Keratinocyte (primary cell): ENCODE measurements at regions not wholly inside any gene's neighbourhood (a gene's known extent, or its start where the extent isn't known, plus 50 kb on each side); places are given as distances from the start of the nearest gene placed in this dataset.

Experiments used
- DNase-seq: peaks from one replicate; pipeline ENCODE4 v3.0.0-alpha.2; 2011; ENCODE audit warnings: low read depth, missing footprints, low spot score
- FAIRE-seq: peaks from 2 replicates; lab custom pipeline; 2011; peaks lifted over from hg19 to GRCh38; lab: Jason Lieb, UNC
- H2AFZ ChIP-seq: 2 replicates; pipeline ENCODE4 v1.6.0; 2012; ENCODE audit warnings: low read length, control low read depth, inconsistent platforms; ENCODE audit not compliant: control insufficient read depth
- H3K27ac ChIP-seq: 2 replicates; pipeline ENCODE4 v1.5.1; 2011; ENCODE audit warnings: low read length; ENCODE audit not compliant: control insufficient read depth, insufficient read depth
- H3K27me3 ChIP-seq: 3 replicates; pipeline ENCODE4 v1.6.0; 2011; ENCODE audit warnings: low read length; ENCODE audit not compliant: control insufficient read depth, insufficient read depth; ENCODE audit errors: extremely low read depth
- H3K36me3 ChIP-seq, 2 experiments: 2 replicates in 1 of 2; 3 replicates in 1 of 2; pipeline ENCODE4 v1.5.1; 2011; ENCODE audit warnings: low read length in 2 of 2, mild to moderate bottlenecking in 1 of 2; ENCODE audit not compliant: control insufficient read depth in 2 of 2, insufficient read depth in 2 of 2; ENCODE audit errors: extremely low read depth in 1 of 2
- H3K4me1 ChIP-seq: 3 replicates; pipeline ENCODE4 v1.5.1; 2011; ENCODE audit warnings: low read length; ENCODE audit not compliant: control insufficient read depth, insufficient read depth; ENCODE audit errors: extremely low read depth
- H3K4me2 ChIP-seq: 3 replicates; pipeline ENCODE4 v1.6.0; 2011; ENCODE audit warnings: low read depth, low read length; ENCODE audit not compliant: control insufficient read depth, insufficient read depth; ENCODE audit errors: extremely low read depth
- H3K4me3 ChIP-seq, 3 experiments: fragments of 200-600 bp in 1 of 3; sonication (generic) in 1 of 3; 2 replicates in 2 of 3; 3 replicates in 1 of 3; pipeline ENCODE4 v1.5.1; 2011 to 2016; ENCODE audit warnings: low read length in 3 of 3, mild to moderate bottlenecking in 3 of 3, control low read depth in 2 of 3, inconsistent platforms in 1 of 3, low read depth in 1 of 3, mixed read lengths in 1 of 3, mixed run types in 1 of 3, moderate library complexity in 1 of 3; ENCODE audit not compliant: control insufficient read depth in 2 of 3, insufficient read depth in 2 of 3; ENCODE audit errors: extremely low read depth in 1 of 3
- H3K79me2 ChIP-seq: 2 replicates; pipeline ENCODE4 v1.6.0; 2012; ENCODE audit warnings: low read length; ENCODE audit not compliant: control insufficient read depth, insufficient read depth
- H3K9ac ChIP-seq: 3 replicates; pipeline ENCODE4 v1.6.0; 2011; ENCODE audit warnings: low read length; ENCODE audit not compliant: control insufficient read depth, insufficient read depth; ENCODE audit errors: extremely low read depth
- H3K9me1 ChIP-seq: 3 replicates; pipeline ENCODE4 v1.6.0; 2011; ENCODE audit warnings: low read length; ENCODE audit not compliant: control insufficient read depth, insufficient read depth; ENCODE audit errors: extremely low read depth
- H3K9me3 ChIP-seq: 2 replicates; pipeline ENCODE4 v1.5.1; 2012; ENCODE audit warnings: low read depth, low read length; ENCODE audit not compliant: control insufficient read depth
- H4K20me1 ChIP-seq: 3 replicates; pipeline ENCODE4 v1.6.0; 2011; ENCODE audit warnings: low read length; ENCODE audit not compliant: control insufficient read depth, insufficient read depth; ENCODE audit errors: extremely low read depth
- EZH2 ChIP-seq: IDR thresholded peaks from one replicate; pipeline ENCODE4 v1.6.1; 2012; ENCODE audit warnings: inconsistent platforms, mild to moderate bottlenecking, low read length, moderate library complexity
- dilution Hi-C: fragments of 300-500 bp; cut with MboI; formaldehyde crosslinking; loops from one replicate; pipeline ENCODE4 v1.7.0; 2020; ENCODE audit warnings: low sequenced_read_pairs; ENCODE audit not compliant: extremely low pct_ligation_motif_present
- TF ChIP-seq, protein P1 (sequence below), 3 experiments: IDR thresholded peaks in 1 of 3; conservative IDR thresholded peaks in 1 of 3; optimal IDR thresholded peaks in 1 of 3; 2 replicates in 2 of 3; 3 replicates in 1 of 3; pipeline versions ENCODE3 to v1.5.1; 2011; ENCODE audit warnings: low read length in 3 of 3, mild to moderate bottlenecking in 3 of 3, moderate library complexity in 2 of 3, control low read depth in 1 of 3, inconsistent platforms in 1 of 3; ENCODE audit not compliant: insufficient read depth in 2 of 3; ENCODE audit errors: extremely low read depth in 1 of 3

DNA sequence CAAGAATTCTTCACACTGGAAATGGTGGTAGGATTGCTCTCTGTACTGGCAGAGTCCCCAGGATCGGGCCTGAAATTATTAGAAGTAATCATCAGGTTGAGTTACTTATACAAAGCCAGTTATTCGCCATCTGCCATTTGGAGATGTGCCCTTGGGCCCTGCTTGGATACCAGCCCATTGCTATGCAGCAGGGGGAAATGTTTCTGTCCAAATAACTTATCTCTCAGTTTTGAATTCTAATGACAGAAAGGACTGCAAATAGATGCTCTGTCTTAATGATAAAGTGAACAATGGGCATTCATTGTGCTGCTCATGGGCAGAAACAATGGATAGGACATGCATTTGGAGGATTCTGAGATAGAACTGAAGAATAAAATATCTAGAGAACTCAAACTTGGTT is 139.1 kb upstream of the PELI2 start:
- DNase-seq (no peak), FAIRE-seq (no peak)
- Histone ChIP-seq H3K27ac (no peak overlapping the region), H3K79me2 (no peaks in the 10 kb centered on the region), H3K4me3 (no peak overlapping the region), H3K9me1 (no peaks in the 10 kb centered on the region), H3K27me3 (no peaks in the 10 kb centered on the region), H3K9me3 (no peaks in the 10 kb centered on the region), H3K4me2 (no peak overlapping the region), H3K4me1 (no peaks in the 10 kb centered on the region), H2AFZ (no peak overlapping the region), H3K9ac (no peak overlapping the region), H3K36me3 (no peaks in the 10 kb centered on the region), H4K20me1 (no peaks in the 10 kb centered on the region)
- no peak for TF ChIP-seq EZH2
- TF ChIP-seq, protein P1, sequence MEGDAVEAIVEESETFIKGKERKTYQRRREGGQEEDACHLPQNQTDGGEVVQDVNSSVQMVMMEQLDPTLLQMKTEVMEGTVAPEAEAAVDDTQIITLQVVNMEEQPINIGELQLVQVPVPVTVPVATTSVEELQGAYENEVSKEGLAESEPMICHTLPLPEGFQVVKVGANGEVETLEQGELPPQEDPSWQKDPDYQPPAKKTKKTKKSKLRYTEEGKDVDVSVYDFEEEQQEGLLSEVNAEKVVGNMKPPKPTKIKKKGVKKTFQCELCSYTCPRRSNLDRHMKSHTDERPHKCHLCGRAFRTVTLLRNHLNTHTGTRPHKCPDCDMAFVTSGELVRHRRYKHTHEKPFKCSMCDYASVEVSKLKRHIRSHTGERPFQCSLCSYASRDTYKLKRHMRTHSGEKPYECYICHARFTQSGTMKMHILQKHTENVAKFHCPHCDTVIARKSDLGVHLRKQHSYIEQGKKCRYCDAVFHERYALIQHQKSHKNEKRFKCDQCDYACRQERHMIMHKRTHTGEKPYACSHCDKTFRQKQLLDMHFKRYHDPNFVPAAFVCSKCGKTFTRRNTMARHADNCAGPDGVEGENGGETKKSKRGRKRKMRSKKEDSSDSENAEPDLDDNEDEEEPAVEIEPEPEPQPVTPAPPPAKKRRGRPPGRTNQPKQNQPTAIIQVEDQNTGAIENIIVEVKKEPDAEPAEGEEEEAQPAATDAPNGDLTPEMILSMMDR (optimal IDR thresholded peaks at IDR 0.05 in 1 of 3, IDR thresholded peaks at IDR 0.05 in 1 of 3, conservative IDR thresholded peaks at IDR 0.05 in 1 of 3; ENCODE audit: extremely low read depth in 1 of 3, insufficient read depth in 2 of 3, low read length in 3 of 3) = no peak
- dilution Hi-C loops = no loop called here

GRCh38 chr14:55979781-55980180 is 138.4 kb upstream of the PELI2 start:
- no peaks in the 10 kb centered on the region for H4K20me1 ChIP-seq
- no peaks in the 10 kb centered on the region for H3K36me3 ChIP-seq
- no peak overlapping the region for H3K4me2 ChIP-seq
- TF ChIP-seq EZH2 = no peak
- TF ChIP-seq, protein P1 (optimal IDR thresholded peaks at IDR 0.05 in 1 of 3, IDR thresholded peaks at IDR 0.05 in 1 of 3, conservative IDR thresholded peaks at IDR 0.05 in 1 of 3; ENCODE audit: extremely low read depth in 1 of 3, insufficient read depth in 2 of 3, low read length in 3 of 3) = no peak
- no peak overlapping the region for H2AFZ ChIP-seq
- no peaks in the 10 kb centered on the region for H3K27me3 ChIP-seq
- no peak overlapping the region for H3K4me3 ChIP-seq
- H3K4me1 ChIP-seq = no peaks in the 10 kb centered on the region
- no peaks in the 10 kb centered on the region for H3K79me2 ChIP-seq
- H3K9ac ChIP-seq = no peak overlapping the region
- H3K9me1 ChIP-seq = no peaks in the 10 kb centered on the region
- no peak overlapping the region for H3K27ac ChIP-seq
- FAIRE-seq = no peak
- dilution Hi-C loops = no loop called here
- no peaks in the 10 kb centered on the region for H3K9me3 ChIP-seq
- no peak for DNase-seq
